HUES48 (cell line): ENCODE measurements at regions not wholly inside any gene's neighbourhood (a gene's known extent, or its start where the extent isn't known, plus 50 kb on each side); places are given as distances from the start of the nearest gene placed in this dataset.

Experiments
- H3K27ac ChIP-seq: one replicate; pipeline ENCODE4 v1.7.0; 2013; ENCODE audit warnings: low read depth, low read length, inconsistent platforms
- H3K27me3 ChIP-seq: 2 replicates; pipeline ENCODE4 v1.6.1; 2013; ENCODE audit warnings: mild to moderate bottlenecking, low read length; ENCODE audit not compliant: control insufficient read depth, insufficient read depth
- H3K36me3 ChIP-seq: 2 replicates; pipeline ENCODE4 v1.6.1; 2013; ENCODE audit warnings: low read length; ENCODE audit not compliant: control insufficient read depth, insufficient read depth
- H3K4me1 ChIP-seq: 2 replicates; pipeline ENCODE4 v1.6.1; 2013; ENCODE audit warnings: mild to moderate bottlenecking, low read length; ENCODE audit not compliant: control insufficient read depth, insufficient read depth
- H3K4me3 ChIP-seq: 2 replicates; pipeline ENCODE4 v1.5.1; 2013; ENCODE audit warnings: mild to moderate bottlenecking, low read depth, low read length
- H3K9ac ChIP-seq: 2 replicates; pipeline ENCODE4 v1.6.1; 2013; ENCODE audit warnings: mild to moderate bottlenecking, low read depth, low read length, moderate library complexity
- H3K9me3 ChIP-seq: 2 replicates; pipeline ENCODE4 v1.6.1; 2013; ENCODE audit warnings: low read length; ENCODE audit not compliant: control insufficient read depth, insufficient read depth

- Histone ChIP-seq H3K9ac (no peak overlapping the region), H3K4me3 (no peak overlapping the region), H3K27me3 (no peaks in the 10 kb centered on the region), H3K9me3 (no peaks in the 10 kb centered on the region; the same call in 1 of the 2 replicates), H3K36me3 (no peaks in the 10 kb centered on the region), H3K27ac (no peak overlapping the region), H3K4me1 (no peaks in the 10 kb centered on the region)
Measured at GRCh38 chr2:51710222-51710621, 678.3 kb upstream of the NRXN1 start.

GRCh38 chr2:51707625-51708024 is 675.7 kb upstream of the NRXN1 start:
- Histone ChIP-seq H3K27ac (no peak overlapping the region), H3K36me3 (no peaks in the 10 kb centered on the region), H3K9ac (no peak overlapping the region), H3K27me3 (no peaks in the 10 kb centered on the region), H3K4me1 (no peaks in the 10 kb centered on the region), H3K9me3 (no peaks in the 10 kb centered on the region), H3K4me3 (no peak overlapping the region)

GRCh38 chr2:51706220-51706619 is 674.3 kb upstream of the NRXN1 start:
- Histone ChIP-seq H3K9ac (no peak overlapping the region), H3K27ac (no peak overlapping the region), H3K4me1 (no peaks in the 10 kb centered on the region), H3K9me3 (no peaks in the 10 kb centered on the region), H3K36me3 (no peaks in the 10 kb centered on the region), H3K4me3 (no peak overlapping the region), H3K27me3 (no peaks in the 10 kb centered on the region)

GRCh38 chr2:51705417-51705816 is 673.5 kb upstream of the NRXN1 start:
- Histone ChIP-seq H3K36me3 (no peaks in the 10 kb centered on the region), H3K4me1 (no peaks in the 10 kb centered on the region), H3K27ac (no peak overlapping the region), H3K9me3 (no peaks in the 10 kb centered on the region), H3K4me3 (no peak overlapping the region), H3K27me3 (no peaks in the 10 kb centered on the region), H3K9ac (no peak overlapping the region)

GRCh38 chr2:51698021-51698420 is 666.1 kb upstream of the NRXN1 start:
- Histone ChIP-seq H3K27ac (no peak overlapping the region), H3K27me3 (no peaks in the 10 kb centered on the region), H3K4me3 (no peak overlapping the region), H3K9ac (no peak overlapping the region), H3K36me3 (no peaks in the 10 kb centered on the region), H3K4me1 (no peaks in the 10 kb centered on the region), H3K9me3 (no peaks in the 10 kb centered on the region)

GRCh38 chr2:51697095-51697494 is 665.2 kb upstream of the NRXN1 start:
- no peak overlapping the region for H3K4me3 ChIP-seq
- H3K27ac ChIP-seq: no peak overlapping the region
- H3K4me1 ChIP-seq: no peaks in the 10 kb centered on the region
- H3K9me3 ChIP-seq: no peaks in the 10 kb centered on the region
- no peaks in the 10 kb centered on the region for H3K36me3 ChIP-seq
- no peaks in the 10 kb centered on the region for H3K27me3 ChIP-seq
- no peak overlapping the region for H3K9ac ChIP-seq

- no peaks in the 10 kb centered on the region for H3K36me3 ChIP-seq
- H3K9me3 ChIP-seq: no peaks in the 10 kb centered on the region
- no peaks in the 10 kb centered on the region for H3K4me1 ChIP-seq
- no peaks in the 10 kb centered on the region for H3K27me3 ChIP-seq
- no peak overlapping the region for H3K9ac ChIP-seq
- no peak overlapping the region for H3K27ac ChIP-seq
- H3K4me3 ChIP-seq: no peak overlapping the region
Measured at GRCh38 chr2:51695531-51695930, 663.6 kb upstream of the NRXN1 start.

- Histone ChIP-seq H3K27ac (no peak overlapping the region), H3K36me3 (no peaks in the 10 kb centered on the region), H3K4me3 (no peak overlapping the region), H3K27me3 (no peaks in the 10 kb centered on the region), H3K9me3 (no peaks in the 10 kb centered on the region), H3K4me1 (no peaks in the 10 kb centered on the region), H3K9ac (no peak overlapping the region)
Measured at GRCh38 chr2:51693640-51694039, 661.7 kb upstream of the NRXN1 start.

GRCh38 chr2:51681854-51682253 is 649.9 kb upstream of the NRXN1 start:
- Histone ChIP-seq H3K4me1 (no peaks in the 10 kb centered on the region), H3K27ac (no peak overlapping the region), H3K27me3 (no peaks in the 10 kb centered on the region), H3K9me3 (peaks cover 4% of the 10 kb centered on the region), H3K4me3 (no peak overlapping the region), H3K9ac (no peak overlapping the region), H3K36me3 (no peaks in the 10 kb centered on the region)

GRCh38 chr2:51673628-51674027 is 641.7 kb upstream of the NRXN1 start:
- no peak overlapping the region for H3K4me3 ChIP-seq
- H3K9ac ChIP-seq: no peak overlapping the region
- no peaks in the 10 kb centered on the region for H3K9me3 ChIP-seq
- peaks cover 14% of the 10 kb centered on the region; the same call in 1 of the 2 replicates for H3K4me1 ChIP-seq
- H3K36me3 ChIP-seq: no peaks in the 10 kb centered on the region
- no peaks in the 10 kb centered on the region for H3K27me3 ChIP-seq
- peak overlapping the region; percentile 24 for H3K27ac ChIP-seq

- H3K4me1 ChIP-seq: peaks cover 14% of the 10 kb centered on the region
- no peak overlapping the region for H3K9ac ChIP-seq
- H3K9me3 ChIP-seq: peaks cover 8% of the 10 kb centered on the region
- H3K27ac ChIP-seq: no peak overlapping the region
- H3K4me3 ChIP-seq: no peak overlapping the region
- H3K27me3 ChIP-seq: no peaks in the 10 kb centered on the region
- H3K36me3 ChIP-seq: no peaks in the 10 kb centered on the region
Measured at GRCh38 chr2:51667679-51668078, 635.7 kb upstream of the NRXN1 start.

GRCh38 chr2:51662187-51662586 is 630.3 kb upstream of the NRXN1 start:
- Histone ChIP-seq H3K27ac (peak overlapping the region; percentile 68), H3K36me3 (no peaks in the 10 kb centered on the region), H3K27me3 (no peaks in the 10 kb centered on the region), H3K4me3 (peak overlapping the region; percentile 41; the same call in 1 of the 2 replicates), H3K4me1 (peaks cover 36% of the 10 kb centered on the region), H3K9me3 (peaks cover 8% of the 10 kb centered on the region), H3K9ac (no peak overlapping the region)
